Right lobe of liver (tissue), 6 donors: ENCODE measurements at regions not wholly inside any gene's neighbourhood (a gene's known extent, or its start where the extent isn't known, plus 50 kb on each side); places are given as distances from the start of the nearest gene placed in this dataset.
A peak's percentile ranks its signal among the peaks of the same experiment; 100 is the strongest.
"Not testable (repeated sequence)": the region's sequence is repeated elsewhere in the genome, so short reads cannot be mapped to it uniquely, and the experiment has no call there.

Experiments
- ATAC-seq, 4 donors: fragments of 200-7000 bp; cut with Tn5 transposase; one replicate each; pipeline ENCODE4 v1.9.1; 2020; ENCODE audit warnings: mild to moderate bottlenecking in 4 of 4, moderate library complexity in 4 of 4
- DNase-seq, 3 donors: peaks; one replicate each; pipeline ENCODE4 v3.0.0-alpha.2; 2020
- H3K27ac ChIP-seq, 3 donors: fragments of 200-600 bp; one replicate each; pipeline ENCODE4 v1.8.0; 2022
- H3K27me3 ChIP-seq, 2 donors: fragments of 200-600 bp; one replicate each; pipeline ENCODE4 v1.8.0; 2022
- H3K36me3 ChIP-seq, 4 donors: fragments of 200-600 bp; sonication (generic) in 1 of 4; one replicate each; pipeline versions ENCODE4 v1.5.1 to v1.8.0; 2017 to 2022; ENCODE audit warnings: control low read depth in 1 of 4
- H3K4me1 ChIP-seq, 4 donors: fragments of 200-600 bp; sonication (generic) in 1 of 4; one replicate each; pipeline versions ENCODE4 v1.5.1 to v1.8.0; 2017 to 2022; ENCODE audit warnings: control low read depth in 1 of 4
- H3K4me3 ChIP-seq, 3 donors: fragments of 200-600 bp; one replicate each; pipeline ENCODE4 v1.8.0; 2022
- H3K9me3 ChIP-seq, 4 donors: fragments of 200-600 bp; sonication (generic) in 1 of 4; one replicate each; pipeline versions ENCODE4 v1.5.1 to v1.8.0; 2017 to 2022; ENCODE audit warnings: control low read depth in 1 of 4
- POLR2A ChIP-seq: fragments of 450-650 bp; IDR thresholded peaks from one replicate; pipeline ENCODE4 v1.6.1; 2017; ENCODE audit warnings: antibody characterized with exemption, mild to moderate bottlenecking
- WGBS: methylation state at CpG from one replicate; pipeline ENCODE4 v1.1.6; 2018; ENCODE audit warnings: low coverage, low lambda C conversion rate; ENCODE audit not compliant: insufficient coverage; ENCODE audit errors: missing lambda C conversion rate; 5-methylcytosine and 5-hydroxymethylcytosine counted together
- intact Hi-C, 2 donors: fragments of 100-400 bp; cut with DNase I; formaldehyde crosslinking; loops; one replicate each; pipeline versions ENCODE4 v1.11.2 to v1.14.1; 2022
- TF ChIP-seq, protein P1 (sequence below), 4 donors: fragments of 200-600 bp in 3 of 4; fragments of 450-650 bp in 1 of 4; IDR thresholded peaks; one replicate each; pipeline versions ENCODE4 v1.5.1 to v1.8.0; 2016 to 2022; ENCODE audit warnings: antibody characterized with exemption in 4 of 4, mild to moderate bottlenecking in 2 of 4
- donor health status: DM: no; HTN: yes; CAD: no.
- donor health status: DM: no; HTN: no; CAD: no.
- donor health status: DM: no; HTN: no; CAD: no.
- donor health status: DM: no; HTN: yes; CAD: no.
- donor health status: DM: no; HTN: yes; CAD: no.

DNA sequence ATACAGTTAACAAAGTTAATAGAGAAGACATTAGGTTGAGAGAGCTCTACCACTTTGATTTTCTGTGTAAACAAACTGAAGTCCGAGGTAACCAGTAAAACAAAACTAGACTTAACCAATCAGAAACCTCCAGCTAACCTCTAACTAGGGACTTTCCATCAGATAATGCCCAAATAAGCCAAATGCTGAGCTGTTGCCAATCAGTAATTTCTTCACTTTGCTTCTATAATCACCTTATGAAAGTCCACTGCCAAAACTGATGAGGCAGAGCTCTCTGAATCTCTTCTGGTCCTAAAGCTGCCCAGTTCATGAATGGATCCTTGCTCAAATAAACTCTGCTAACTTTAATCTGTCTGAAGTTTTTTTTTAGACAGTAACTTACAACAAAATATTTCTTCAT lies 448.0 kb upstream of the NECTIN3 start:
- DNase-seq = no peak
- TF ChIP-seq, protein P1, sequence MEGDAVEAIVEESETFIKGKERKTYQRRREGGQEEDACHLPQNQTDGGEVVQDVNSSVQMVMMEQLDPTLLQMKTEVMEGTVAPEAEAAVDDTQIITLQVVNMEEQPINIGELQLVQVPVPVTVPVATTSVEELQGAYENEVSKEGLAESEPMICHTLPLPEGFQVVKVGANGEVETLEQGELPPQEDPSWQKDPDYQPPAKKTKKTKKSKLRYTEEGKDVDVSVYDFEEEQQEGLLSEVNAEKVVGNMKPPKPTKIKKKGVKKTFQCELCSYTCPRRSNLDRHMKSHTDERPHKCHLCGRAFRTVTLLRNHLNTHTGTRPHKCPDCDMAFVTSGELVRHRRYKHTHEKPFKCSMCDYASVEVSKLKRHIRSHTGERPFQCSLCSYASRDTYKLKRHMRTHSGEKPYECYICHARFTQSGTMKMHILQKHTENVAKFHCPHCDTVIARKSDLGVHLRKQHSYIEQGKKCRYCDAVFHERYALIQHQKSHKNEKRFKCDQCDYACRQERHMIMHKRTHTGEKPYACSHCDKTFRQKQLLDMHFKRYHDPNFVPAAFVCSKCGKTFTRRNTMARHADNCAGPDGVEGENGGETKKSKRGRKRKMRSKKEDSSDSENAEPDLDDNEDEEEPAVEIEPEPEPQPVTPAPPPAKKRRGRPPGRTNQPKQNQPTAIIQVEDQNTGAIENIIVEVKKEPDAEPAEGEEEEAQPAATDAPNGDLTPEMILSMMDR (IDR thresholded peaks at IDR 0.05) = no peak
- TF ChIP-seq POLR2A = no peak
- no peaks in the 10 kb centered on the region for H3K27me3 ChIP-seq
- peak; percentile 64 to 91 (median 86) for ATAC-seq
- H3K27ac ChIP-seq = no peak overlapping the region
- WGBS = 13% methylated on average over 1 of the region's 1 CpG
- H3K36me3 ChIP-seq = no peaks in the 10 kb centered on the region
- peaks cover 0 to 4% (median 0%) of the 10 kb centered on the region in 4 donors for H3K4me1 ChIP-seq
- intact Hi-C loops = no loop called here
- H3K9me3 ChIP-seq = no peaks in the 10 kb centered on the region
- H3K4me3 ChIP-seq = no peak overlapping the region

DNA sequence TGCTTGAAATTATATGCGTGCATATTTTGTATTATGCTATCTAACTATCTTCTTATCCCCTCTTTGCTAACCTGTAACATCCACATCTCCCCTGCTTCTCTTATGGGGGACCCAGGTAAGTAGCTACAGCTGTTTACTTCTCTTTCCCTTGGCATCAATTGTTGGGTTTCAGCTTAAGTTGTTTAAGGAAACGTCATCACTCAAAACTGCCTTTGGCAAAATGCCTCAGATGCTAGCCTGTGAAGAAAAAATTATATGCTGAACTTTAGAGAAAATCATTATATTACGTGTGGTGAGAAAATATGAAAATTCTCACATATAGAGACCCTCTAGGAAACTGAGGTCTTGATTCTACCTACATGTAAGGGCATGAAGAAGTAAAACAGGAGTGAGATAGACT lies 447.0 kb upstream of the NECTIN3 start:
- Histone ChIP-seq H3K4me3 (no peak overlapping the region), H3K36me3 (no peaks in the 10 kb centered on the region), H3K4me1 (peaks cover 0 to 4% (median 0%) of the 10 kb centered on the region in 4 donors), H3K27ac (no peak overlapping the region), H3K27me3 (no peaks in the 10 kb centered on the region), H3K9me3 (no peaks in the 10 kb centered on the region)
- TF ChIP-seq, protein P1 (IDR thresholded peaks at IDR 0.05) = no peak
- TF ChIP-seq POLR2A = no peak
- ATAC-seq = no peak
- WGBS = 47% methylated on average over 3 of the region's 3 CpGs
- intact Hi-C loops = no loop called here
- DNase-seq = no peak

DNA sequence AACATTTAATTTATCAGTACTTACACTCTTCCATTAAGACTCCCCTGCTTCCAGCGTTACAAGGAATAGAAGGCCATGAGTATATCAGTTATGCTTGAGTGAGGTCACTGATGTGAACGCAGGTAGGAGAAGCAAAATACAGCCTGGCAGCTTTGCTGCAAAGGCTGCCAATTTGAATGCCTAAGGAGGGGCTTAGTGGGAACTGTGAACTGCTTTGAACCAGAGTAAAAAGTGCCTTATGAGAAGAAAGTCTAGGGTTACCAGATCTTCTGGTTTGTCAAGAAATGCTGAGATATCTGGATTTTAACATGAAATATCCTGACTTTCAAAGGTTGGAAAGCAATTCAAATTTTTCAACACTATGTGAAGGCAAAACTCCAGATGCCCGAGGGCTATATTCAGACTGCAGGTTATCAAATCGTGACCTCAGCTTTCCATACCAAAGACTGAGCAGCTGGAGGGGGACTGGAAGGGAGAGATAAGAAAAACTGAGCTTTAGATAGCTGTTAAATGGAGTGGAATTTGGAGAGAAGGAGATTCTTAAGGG lies 446.3 kb upstream of the NECTIN3 start:
- no peaks in the 10 kb centered on the region for H3K36me3 ChIP-seq
- 57% methylated on average over 4 of the region's 4 CpGs for WGBS
- peaks cover 0 to 10% (median 0%) of the 10 kb centered on the region in 4 donors for H3K4me1 ChIP-seq
- ATAC-seq (no peak), DNase-seq (no peak)
- intact Hi-C loops = no loop called here
- H3K27me3 ChIP-seq = no peaks in the 10 kb centered on the region
- no peak overlapping the region for H3K27ac ChIP-seq
- TF ChIP-seq POLR2A = no peak
- TF ChIP-seq, protein P1 (IDR thresholded peaks at IDR 0.05) = no peak
- H3K4me3 ChIP-seq = no peak overlapping the region
- no peaks in the 10 kb centered on the region for H3K9me3 ChIP-seq

DNA sequence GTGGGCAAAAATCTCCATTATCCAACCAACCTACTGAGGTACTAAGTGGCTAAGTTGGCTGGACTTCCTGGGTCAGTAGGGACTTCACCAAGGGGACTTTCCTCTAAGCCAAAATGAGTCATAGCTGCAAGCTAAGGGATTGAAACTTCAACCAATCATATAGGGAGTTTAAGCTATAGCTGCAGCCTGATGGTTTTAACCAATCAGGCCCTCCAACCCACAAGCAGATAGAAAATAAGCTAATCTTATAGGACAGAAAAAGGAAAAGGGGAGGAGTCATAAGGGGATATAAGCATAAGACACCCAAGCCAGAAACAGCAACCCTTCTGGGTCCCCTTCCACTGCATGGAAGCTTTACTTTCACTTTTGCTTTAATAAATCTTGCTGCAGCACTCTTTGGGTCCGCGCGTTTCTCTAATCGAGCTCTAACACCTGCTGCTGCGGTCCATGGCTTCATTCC lies 444.9 kb upstream of the NECTIN3 start:
- DNase-seq, H3K9me3 ChIP-seq, H3K27me3 ChIP-seq, H3K27ac ChIP-seq, intact Hi-C loops, H3K4me3 ChIP-seq, H3K36me3 ChIP-seq: not testable (repeated sequence)
- H3K4me1 ChIP-seq = peaks cover 0 to 10% (median 0%) of the 10 kb centered on the region in 4 donors
- peak in 1 of 4 donors; percentile 15 for ATAC-seq
- 82% methylated on average over 5 of the region's 5 CpGs for WGBS

DNA sequence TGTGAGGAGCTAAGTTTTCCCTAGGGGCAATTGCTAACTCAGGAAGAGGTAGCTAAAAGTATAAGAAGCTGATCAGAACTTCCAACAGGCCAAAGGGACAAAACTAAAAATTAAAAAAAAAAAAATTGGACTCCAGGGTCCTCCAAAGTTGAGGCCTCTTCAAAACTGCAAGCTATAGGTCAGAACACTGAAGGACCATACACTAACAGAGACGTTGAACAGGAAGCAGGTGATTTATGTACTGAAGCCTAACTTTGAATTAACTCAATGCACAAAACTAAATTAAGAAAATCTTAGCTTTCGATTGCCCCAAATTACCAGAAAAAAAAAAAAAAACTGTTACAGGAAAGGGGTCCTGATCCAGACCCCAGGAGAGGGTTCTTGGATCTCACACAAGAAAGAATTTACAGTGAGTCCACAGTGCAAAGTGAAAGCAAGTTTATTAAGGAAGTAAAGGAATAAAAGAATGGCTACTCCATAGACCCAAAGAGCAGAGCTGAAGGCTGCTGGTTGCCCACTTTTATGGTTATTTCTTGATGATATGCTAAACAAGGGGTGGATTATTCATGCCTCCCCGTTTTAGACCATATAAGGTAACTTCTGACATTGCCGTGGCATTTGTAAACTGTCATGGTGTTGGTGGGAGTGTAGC lies 442.8 kb upstream of the NECTIN3 start:
- no peak for ATAC-seq
- Histone ChIP-seq H3K36me3 (no peaks in the 10 kb centered on the region), H3K9me3 (no peaks in the 10 kb centered on the region), H3K4me1 (peaks cover 0 to 7% (median 0%) of the 10 kb centered on the region in 4 donors), H3K27me3 (no peaks in the 10 kb centered on the region), H3K27ac (no peak overlapping the region), H3K4me3 (no peak overlapping the region)
- intact Hi-C loops = no loop called here
- TF ChIP-seq POLR2A = no peak
- TF ChIP-seq, protein P1 (IDR thresholded peaks at IDR 0.05) = no peak
- no peak for DNase-seq
- 63% methylated on average over 3 of the region's 4 CpGs for WGBS
